AG04449 (cell line): ENCODE measurements at regions not wholly inside any gene's neighbourhood (a gene's known extent, or its start where the extent isn't known, plus 50 kb on each side); places are given as distances from the start of the nearest gene placed in this dataset.

Experiments used
- CTCF ChIA-PET: fragments of 350-600 bp; formaldehyde crosslinking; extraction: SDS; loops from one replicate; lab custom pipeline; 2021; ENCODE audit warnings: antibody characterized with exemption; lab: Yijun Ruan, JAX
- POLR2A ChIA-PET: fragments of 400-600, 350-600 bp; formaldehyde crosslinking; extraction: SDS; loops from one replicate; lab custom pipeline; 2020; ENCODE audit warnings: antibody characterized with exemption, inconsistent platforms; lab: Yijun Ruan, JAX
- DNase-seq: peaks from one replicate; pipeline ENCODE4 v3.0.0-alpha.2; 2010; ENCODE audit warnings: low read depth, low spot score
- H3K4me3 ChIP-seq: 2 replicates; pipeline ENCODE4 v1.5.1; 2011; ENCODE audit warnings: low read depth, mild to moderate bottlenecking, control low read depth, low read length
- TF ChIP-seq, protein P1 (sequence below): IDR thresholded peaks from one replicate; pipeline ENCODE4 v1.5.1; 2011; ENCODE audit warnings: mild to moderate bottlenecking, moderate library complexity, low read length, control low read depth, inconsistent platforms; ENCODE audit not compliant: insufficient read depth; ENCODE audit errors: missing control alignments

DNA sequence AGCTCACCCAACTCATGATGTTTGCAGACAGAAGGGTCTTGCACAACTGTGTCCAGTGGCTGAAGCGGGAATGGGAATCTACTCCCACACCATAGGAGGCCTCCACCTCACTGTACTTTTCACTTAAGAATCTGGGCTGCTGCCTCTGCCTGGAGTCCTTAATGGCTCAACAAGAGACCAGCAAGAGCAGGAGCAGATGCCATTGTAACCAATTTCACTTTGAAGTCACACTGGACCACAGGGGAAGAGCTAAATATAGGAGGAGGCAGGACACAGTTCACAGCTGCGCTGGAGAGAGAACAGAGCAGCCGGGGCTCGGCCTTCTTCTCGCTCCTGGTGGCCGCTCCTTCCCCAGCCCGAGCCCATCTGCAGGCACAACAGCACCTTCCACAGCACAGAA, 120.4 kb downstream of the SIPA1L2 start:
- CTCF ChIA-PET = no interaction called here
- POLR2A ChIA-PET = no interaction called here
- DNase-seq = no peak
- TF ChIP-seq, protein P1, sequence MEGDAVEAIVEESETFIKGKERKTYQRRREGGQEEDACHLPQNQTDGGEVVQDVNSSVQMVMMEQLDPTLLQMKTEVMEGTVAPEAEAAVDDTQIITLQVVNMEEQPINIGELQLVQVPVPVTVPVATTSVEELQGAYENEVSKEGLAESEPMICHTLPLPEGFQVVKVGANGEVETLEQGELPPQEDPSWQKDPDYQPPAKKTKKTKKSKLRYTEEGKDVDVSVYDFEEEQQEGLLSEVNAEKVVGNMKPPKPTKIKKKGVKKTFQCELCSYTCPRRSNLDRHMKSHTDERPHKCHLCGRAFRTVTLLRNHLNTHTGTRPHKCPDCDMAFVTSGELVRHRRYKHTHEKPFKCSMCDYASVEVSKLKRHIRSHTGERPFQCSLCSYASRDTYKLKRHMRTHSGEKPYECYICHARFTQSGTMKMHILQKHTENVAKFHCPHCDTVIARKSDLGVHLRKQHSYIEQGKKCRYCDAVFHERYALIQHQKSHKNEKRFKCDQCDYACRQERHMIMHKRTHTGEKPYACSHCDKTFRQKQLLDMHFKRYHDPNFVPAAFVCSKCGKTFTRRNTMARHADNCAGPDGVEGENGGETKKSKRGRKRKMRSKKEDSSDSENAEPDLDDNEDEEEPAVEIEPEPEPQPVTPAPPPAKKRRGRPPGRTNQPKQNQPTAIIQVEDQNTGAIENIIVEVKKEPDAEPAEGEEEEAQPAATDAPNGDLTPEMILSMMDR = no peak
- H3K4me3 ChIP-seq = no peak overlapping the region

DNA sequence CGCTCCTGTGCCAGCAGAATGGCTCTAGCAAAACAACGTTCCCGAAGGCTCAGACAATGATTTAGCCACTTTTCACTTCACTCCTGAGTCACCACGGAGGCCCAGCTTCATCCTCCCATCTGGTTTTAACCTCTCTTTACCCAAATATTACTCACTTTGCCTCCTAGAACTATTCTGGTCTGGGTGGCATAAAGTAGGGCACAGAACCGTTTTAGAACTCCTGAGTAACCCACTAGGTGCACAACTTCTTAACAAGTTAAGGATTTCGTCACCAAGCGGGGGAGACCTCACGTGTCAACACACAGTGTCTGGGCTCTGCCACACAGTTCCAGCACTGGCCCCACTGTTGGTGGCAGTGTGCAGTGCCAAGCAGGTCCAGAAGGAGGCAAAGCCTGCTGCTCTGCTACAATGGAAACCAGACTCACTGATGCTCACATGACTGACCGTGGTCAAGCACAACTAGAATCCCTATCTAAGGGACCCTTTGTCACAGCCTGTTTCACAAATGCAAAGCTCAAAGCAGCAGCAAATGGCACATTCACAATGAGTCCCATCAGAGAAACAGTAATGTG, 121.7 kb downstream of the SIPA1L2 start:
- POLR2A ChIA-PET = no interaction called here
- H3K4me3 ChIP-seq = no peak overlapping the region
- CTCF ChIA-PET = interaction anchor here (1.3 kb wide), 1 partner anchor 14 kb away, joined by 4 read pairs; no protein-coding TSS in a partner anchor
- DNase-seq = no peak
- TF ChIP-seq, protein P1 = no peak

DNA sequence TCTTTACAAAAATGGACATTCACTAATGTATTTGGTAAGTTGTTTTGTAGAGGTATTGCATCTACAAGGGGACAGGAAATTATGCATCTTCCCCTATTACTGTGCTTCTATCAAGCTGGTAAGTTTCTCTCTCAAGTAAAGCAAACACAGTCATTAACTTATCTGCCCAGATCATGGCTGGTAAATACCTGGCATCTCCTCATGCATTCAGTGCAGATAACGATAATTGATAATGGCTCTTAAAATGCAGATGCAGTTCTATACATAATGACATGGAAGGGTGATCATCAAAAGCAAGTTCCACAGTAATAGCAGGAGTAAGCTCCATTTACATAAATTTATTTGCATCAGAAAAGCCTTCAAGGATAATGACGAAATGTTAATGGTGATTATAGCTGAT, 122.4 kb downstream of the SIPA1L2 start:
- CTCF ChIA-PET = interaction anchor here (1.3 kb wide), 1 partner anchor 15 kb away, joined by 4 read pairs; no protein-coding TSS in a partner anchor
- no peak for DNase-seq

DNA sequence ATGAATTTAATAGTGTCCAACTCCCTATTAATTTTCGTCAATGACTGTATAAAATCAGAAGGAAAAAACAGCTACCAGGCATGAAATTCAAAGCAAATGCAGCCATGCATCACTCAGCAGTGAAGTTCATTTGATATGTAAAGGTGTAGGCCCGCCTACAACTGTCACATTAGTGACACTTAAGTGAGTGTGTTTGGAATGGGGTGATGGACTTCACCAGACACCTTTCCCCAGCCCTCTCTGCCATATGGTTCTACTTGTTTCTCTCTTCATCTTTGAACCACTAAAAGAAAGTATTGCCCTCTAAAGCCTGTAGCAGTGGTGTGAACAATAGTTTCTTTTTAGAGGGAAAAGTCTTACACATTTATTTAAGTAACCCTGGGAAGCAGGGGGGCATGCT, 124.0 kb downstream of the SIPA1L2 start:
- TF ChIP-seq, protein P1 = no peak

More for the DNA sequence above, 122.4 kb downstream of the SIPA1L2 start:
- H3K4me3 ChIP-seq = no peak overlapping the region
- TF ChIP-seq, protein P1 = no peak
- POLR2A ChIA-PET = no interaction called here

DNA sequence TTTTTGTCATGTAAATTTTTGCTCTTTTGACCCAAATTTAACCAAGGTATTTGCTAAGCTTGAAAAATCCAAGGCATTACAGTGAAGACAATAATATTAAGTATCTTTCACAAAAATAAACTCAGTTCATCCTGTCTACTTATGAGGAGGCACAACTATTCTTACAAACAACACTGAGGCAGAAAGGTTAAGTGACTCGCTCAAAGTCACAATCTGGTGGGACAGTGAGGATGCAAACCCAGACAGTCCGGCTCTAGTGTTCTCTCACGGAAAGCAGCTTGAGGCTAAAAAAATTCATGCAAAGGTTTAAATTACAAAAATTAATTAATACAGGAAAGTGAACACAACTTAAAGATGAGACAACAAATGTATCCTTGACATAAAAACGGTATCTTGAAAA, 125.3 kb downstream of the SIPA1L2 start:
- DNase-seq = no peak
- CTCF ChIA-PET = interaction anchor here (1.1 kb wide), 1 partner anchor 98 kb away, joined by 4 read pairs; no protein-coding TSS in a partner anchor
- TF ChIP-seq, protein P1 = no peak
- POLR2A ChIA-PET = no interaction called here
- H3K4me3 ChIP-seq = no peak overlapping the region

More for the DNA sequence above, 124.0 kb downstream of the SIPA1L2 start:
- H3K4me3 ChIP-seq = no peak overlapping the region
- POLR2A ChIA-PET = no interaction called here
- no peak for DNase-seq
- CTCF ChIA-PET = no interaction called here

DNA sequence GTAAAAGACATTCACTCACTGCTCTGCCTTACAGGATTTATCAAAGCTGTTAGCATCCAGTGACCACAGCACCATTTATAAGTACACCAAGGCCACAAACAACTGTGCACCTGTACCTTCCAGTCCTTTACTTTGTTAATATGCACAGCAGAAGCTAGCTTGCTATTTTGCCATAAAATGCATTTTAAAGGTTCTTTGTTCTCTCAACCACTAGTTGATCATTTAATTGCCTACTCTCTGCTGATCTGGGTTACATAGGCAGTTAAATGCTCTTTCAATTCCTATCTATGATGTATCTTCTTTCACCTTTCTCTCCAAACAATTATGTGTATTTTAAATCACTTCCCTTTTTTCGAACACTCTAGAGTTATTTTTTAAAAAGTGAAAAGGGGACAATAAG, 126.4 kb downstream of the SIPA1L2 start:
- H3K4me3 ChIP-seq = no peak overlapping the region
- no peak for DNase-seq
- POLR2A ChIA-PET = no interaction called here
- CTCF ChIA-PET = no interaction called here
- TF ChIP-seq, protein P1 = no peak
